Activated CD4-positive, alpha-beta T cell treated with anti-CD3 and anti-CD28 coated beads, Interleukin-2, amount 50 U/mL, for 48 hours (primary cell): ENCODE measurements at regions not wholly inside any gene's neighbourhood (a gene's known extent, or its start where the extent isn't known, plus 50 kb on each side); places are given as distances from the start of the nearest gene placed in this dataset.
A peak's percentile ranks its signal among the peaks of the same experiment; 100 is the strongest.

Experiments
- DNase-seq, 2 experiments: peaks; one replicate each; pipeline ENCODE4 v3.0.0-alpha.2; 2020

GRCh38 chr1:226816576-226816975 is 53.8 kb upstream of the PSEN2 start:
- DNase-seq, result no peak

GRCh38 chr1:226814751-226815537 is 55.5 kb upstream of the PSEN2 start:
- DNase-seq, result no peak

GRCh38 chr1:226813671-226814591 is 56.5 kb upstream of the PSEN2 start:
- no peak for DNase-seq

- no peak for DNase-seq
Observed at GRCh38 chr1:226810681-226811080, 59.7 kb upstream of the PSEN2 start.

GRCh38 chr1:226809785-226810571 is 60.4 kb upstream of the PSEN2 start:
- no peak for DNase-seq

GRCh38 chr1:226808501-226808900 is 61.9 kb upstream of the PSEN2 start:
- no peak for DNase-seq

- DNase-seq, result no peak
Observed at GRCh38 chr1:226806988-226807387, 63.4 kb upstream of the PSEN2 start.

- DNase-seq, result no peak
Observed at GRCh38 chr1:226804907-226805759, 65.3 kb upstream of the PSEN2 start.

GRCh38 chr1:226800763-226801380 is 61.8 kb upstream of the ITPKB start:
- DNase-seq, result no peak

- peak in 1 of 2 experiments; percentile 9 for DNase-seq
Observed at GRCh38 chr1:226799634-226800281, 60.7 kb upstream of the ITPKB start.

GRCh38 chr1:226798427-226799411 is 59.6 kb upstream of the ITPKB start:
- DNase-seq, result peak; percentile 74 to 82

- DNase-seq, result no peak
Observed at GRCh38 chr1:226797151-226797550, 58.1 kb upstream of the ITPKB start.

- DNase-seq, result no peak
Observed at GRCh38 chr1:226793620-226794276, 54.7 kb upstream of the ITPKB start.

- DNase-seq, result no peak
Observed at GRCh38 chr1:226792368-226792767, 53.3 kb upstream of the ITPKB start.

GRCh38 chr1:226790545-226791181 is 51.6 kb upstream of the ITPKB start:
- DNase-seq, result peak; percentile 12 to 29

- no peak for DNase-seq
Observed at GRCh38 chr1:226788965-226789364, 49.9 kb upstream of the ITPKB start.
